OCI-M1 (cell line): ENCODE measurements at regions not wholly inside any gene's neighbourhood (a gene's known extent, or its start where the extent isn't known, plus 50 kb on each side); places are given as distances from the start of the nearest gene placed in this dataset.

Experiments
- DNase-seq: peaks from one replicate; lab custom pipeline; 2025; lab: John Stamatoyannopoulos, UW

DNA sequence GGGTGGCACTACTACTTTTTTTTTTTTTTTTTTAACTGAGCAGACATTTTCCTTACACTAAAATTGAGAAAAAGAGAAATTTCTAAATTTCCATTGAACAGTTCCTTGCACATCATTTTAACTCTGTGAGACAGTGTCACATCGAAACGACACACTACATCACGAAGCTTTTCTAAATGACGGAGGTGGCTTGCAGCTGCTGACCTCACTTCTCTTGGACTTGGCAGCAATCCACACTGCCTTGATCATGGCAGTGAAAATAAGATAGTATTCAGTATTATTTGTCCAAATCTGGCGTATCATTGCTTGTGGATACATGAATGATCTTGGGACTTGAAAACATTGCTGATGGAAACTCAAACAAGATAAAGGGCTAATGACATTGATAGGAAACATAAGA is 80.3 kb upstream of the CYYR1 start:
- DNase-seq, result no peak

DNA sequence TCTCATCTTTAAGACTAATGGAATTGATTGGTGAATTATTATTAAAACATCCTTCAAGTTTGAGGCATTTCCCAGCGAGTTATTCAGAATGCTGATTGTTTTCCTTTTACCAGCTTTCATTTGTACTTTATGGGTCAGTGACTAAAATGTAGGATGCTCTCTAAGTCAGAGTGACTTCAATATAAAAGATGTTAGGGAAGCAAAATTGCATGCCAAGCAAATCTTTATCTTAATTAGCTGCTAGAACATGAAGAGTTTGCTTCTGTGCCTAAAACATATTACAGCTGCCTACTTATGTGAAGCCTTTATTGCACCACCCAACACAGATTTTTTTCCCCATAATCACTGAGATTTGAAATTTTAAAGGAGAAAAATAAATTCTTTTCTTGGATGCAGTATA is 79.8 kb upstream of the CYYR1 start:
- DNase-seq, result no peak

DNA sequence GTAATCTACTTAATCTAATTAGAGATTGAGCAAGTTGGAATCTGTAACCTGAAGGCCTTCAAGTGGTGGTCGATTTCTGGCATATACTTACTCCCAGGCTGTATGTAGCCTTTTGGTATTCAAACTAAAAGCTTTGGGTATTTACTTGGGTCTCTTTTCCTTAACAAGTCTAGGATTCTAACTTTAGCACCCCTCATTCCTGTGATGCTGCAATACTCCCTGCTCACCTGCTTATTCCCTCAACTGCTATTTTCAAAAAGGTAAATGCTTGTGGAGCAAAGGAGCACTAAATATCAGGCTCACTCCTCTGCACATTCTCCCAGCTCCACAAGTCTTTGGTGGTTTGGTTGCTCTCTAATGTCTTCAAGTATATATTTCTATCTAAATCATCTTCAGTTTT is 68.0 kb upstream of the CYYR1 start:
- no peak for DNase-seq

DNA sequence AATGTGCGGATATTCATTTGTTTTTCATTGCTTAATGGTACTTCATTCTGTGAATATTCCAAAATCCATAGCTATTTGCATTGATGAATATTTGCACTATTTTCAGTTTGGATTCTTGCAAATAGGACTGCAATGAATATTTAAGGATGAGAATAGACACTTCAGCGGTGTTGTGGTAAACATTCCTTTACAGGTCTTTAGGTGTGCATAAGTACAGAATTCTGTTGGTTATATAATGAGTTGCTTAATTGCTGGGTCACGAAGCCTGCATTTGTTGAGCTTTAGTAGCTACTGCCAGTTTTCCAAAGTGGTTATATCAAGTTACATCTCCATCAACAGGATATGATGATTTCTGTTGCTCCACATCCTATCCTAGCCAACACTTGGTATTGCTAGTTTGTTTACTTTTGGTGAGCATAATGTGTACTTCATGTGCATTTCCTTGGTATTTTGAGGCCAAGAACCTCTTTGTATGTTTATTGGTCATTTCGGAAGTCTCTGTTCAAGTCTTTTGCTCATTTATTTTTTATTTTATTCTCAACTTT is 64.2 kb upstream of the CYYR1 start:
- no peak for DNase-seq

DNA sequence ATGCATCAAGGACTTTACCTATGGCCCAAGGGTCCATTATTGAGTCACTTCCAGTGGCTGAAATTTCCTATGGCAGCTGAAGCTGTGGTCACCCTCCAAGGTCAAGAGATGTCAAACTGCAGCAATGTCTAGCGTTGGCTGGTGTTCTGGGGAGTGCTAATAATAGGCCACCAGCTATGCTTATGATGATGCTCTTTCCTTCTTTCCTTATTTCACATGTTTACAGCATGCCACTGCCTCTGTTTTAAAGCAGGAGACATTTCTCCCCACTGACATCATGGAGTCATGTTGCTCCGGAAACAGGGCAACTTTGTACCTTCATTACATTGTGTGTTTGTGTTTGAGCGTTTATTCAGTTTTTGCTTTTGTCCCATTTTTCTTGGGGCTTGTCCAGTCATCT is 62.6 kb upstream of the CYYR1 start:
- DNase-seq, result no peak

DNA sequence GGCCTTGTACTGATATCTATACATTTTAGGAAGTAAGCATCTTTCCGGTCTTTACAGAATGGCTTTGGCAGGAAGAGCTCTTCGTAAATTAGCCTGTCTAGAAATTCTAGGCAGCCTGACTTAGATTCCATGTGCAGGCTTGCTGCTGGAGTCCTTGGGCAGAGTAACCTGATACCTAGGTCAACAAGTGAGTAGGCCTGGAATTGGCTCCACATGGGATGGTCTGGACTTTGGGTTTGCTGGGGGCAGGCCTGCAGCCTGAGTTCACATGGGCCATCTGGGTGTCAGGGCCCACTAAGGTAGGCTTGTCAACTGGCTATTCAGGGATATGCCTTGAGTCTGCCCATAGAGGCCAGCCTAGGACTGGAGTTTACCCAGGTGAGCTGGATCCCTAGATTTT is 59.6 kb upstream of the CYYR1 start:
- DNase-seq, result no peak

DNA sequence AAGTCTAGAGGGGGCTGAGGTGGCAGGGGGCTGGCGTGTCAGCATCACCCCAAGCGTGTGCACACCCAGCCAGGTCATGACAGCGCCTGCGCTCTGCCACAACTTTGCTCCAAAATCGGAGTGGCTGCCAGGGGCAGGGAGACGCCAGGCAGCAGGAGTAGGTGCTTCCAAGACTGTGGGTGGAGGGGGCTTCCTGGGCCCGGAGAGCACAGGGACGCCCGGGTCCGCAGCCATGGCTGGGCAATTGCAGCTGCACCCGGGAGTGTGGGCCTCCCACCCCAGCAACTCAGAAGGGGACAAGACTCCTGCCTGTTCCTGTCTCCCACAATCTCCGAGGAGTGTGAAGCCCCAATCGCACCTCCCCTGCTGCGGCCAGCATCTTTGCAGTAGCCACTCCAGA is 53.1 kb upstream of the CYYR1 start:
- no peak for DNase-seq

DNA sequence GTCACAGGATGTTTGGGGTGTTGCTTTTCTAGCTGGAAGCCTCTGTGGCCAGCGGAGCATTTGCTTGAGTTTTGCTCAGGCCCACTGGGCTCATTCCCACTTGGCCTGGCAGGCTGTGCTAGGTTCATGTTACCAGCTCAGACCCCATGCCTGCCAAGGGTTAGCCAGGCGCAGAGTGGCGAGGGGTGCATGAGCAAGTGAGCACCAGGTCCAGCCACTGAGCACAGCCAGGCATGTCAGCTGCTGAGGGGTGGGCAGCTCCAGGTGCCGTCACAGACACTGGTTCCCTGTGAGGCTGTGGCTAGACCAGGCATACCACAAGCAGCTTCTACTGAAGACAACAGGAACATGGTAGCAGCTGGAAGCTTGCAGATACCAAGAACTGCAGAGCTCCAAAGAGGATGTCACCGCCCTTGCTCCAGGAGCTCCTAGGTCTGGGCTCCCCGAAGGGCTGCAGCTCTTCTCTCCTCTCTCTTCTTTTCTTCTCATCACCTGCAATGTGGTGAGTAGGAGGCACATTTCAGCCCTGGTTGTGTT is 52.0 kb upstream of the CYYR1 start:
- DNase-seq, result no peak
